DND-41 (cell line): ENCODE measurements at regions not wholly inside any gene's neighbourhood (a gene's known extent, or its start where the extent isn't known, plus 50 kb on each side); places are given as distances from the start of the nearest gene placed in this dataset.

Experiments used
- ATAC-seq: fragments of 200-7000 bp; cut with Tn5 transposase; 3 replicates; pipeline ENCODE4 v1.9.1; 2021; ENCODE audit warnings: low read depth; ENCODE audit not compliant: insufficient read depth
- DNase-seq: peaks from one replicate; pipeline ENCODE4 v3.0.0-alpha.2; 2020
- H2AFZ ChIP-seq: 2 replicates; pipeline ENCODE4 v1.6.0; 2012; ENCODE audit warnings: low read depth, low read length
- H3K27ac ChIP-seq: 2 replicates; pipeline ENCODE4 v1.5.1; 2012; ENCODE audit warnings: low read length, inconsistent platforms
- H3K27me3 ChIP-seq: fragments of 200-600 bp; sonication (generic); 2 replicates; pipeline ENCODE4 v1.6.0; 2012; ENCODE audit warnings: low read length, mild to moderate bottlenecking, inconsistent platforms; ENCODE audit not compliant: insufficient read depth, poor library complexity
- H3K36me3 ChIP-seq: 2 replicates; pipeline ENCODE4 v1.5.1; 2012; ENCODE audit warnings: low read length, inconsistent platforms; ENCODE audit not compliant: insufficient read depth
- H3K4me1 ChIP-seq: 2 replicates; pipeline ENCODE4 v1.5.1; 2012; ENCODE audit warnings: mild to moderate bottlenecking, low read length; ENCODE audit not compliant: insufficient read depth
- H3K4me2 ChIP-seq: 2 replicates; pipeline ENCODE4 v1.6.0; 2012; ENCODE audit warnings: mild to moderate bottlenecking, moderate library complexity, low read length, inconsistent platforms; ENCODE audit not compliant: insufficient read depth
- H3K4me3 ChIP-seq, 2 experiments: fragments of 200-600 bp in 1 of 2; shearing (Covaris generic) in 1 of 2; 2 replicates each; pipeline ENCODE4 v1.5.1; 2012 to 2016; ENCODE audit warnings: inconsistent platforms in 2 of 2, low read length in 2 of 2, mild to moderate bottlenecking in 2 of 2, low read depth in 1 of 2, moderate library complexity in 1 of 2
- H3K79me2 ChIP-seq: 2 replicates; pipeline ENCODE4 v1.6.0; 2012; ENCODE audit warnings: low read length, inconsistent platforms; ENCODE audit not compliant: insufficient read depth
- H3K9ac ChIP-seq: 2 replicates; pipeline ENCODE4 v1.6.0; 2012; ENCODE audit warnings: low read depth, mild to moderate bottlenecking, inconsistent platforms, low read length, moderate library complexity
- H3K9me3 ChIP-seq: 2 replicates; pipeline ENCODE4 v1.5.1; 2012; ENCODE audit warnings: low read length, moderate library complexity, mild to moderate bottlenecking, inconsistent platforms; ENCODE audit not compliant: insufficient read depth, severe bottlenecking
- H4K20me1 ChIP-seq: 2 replicates; pipeline ENCODE4 v1.6.0; 2012; ENCODE audit warnings: low read length; ENCODE audit not compliant: insufficient read depth
- EZH2 ChIP-seq: IDR thresholded peaks from 3 replicates; pipeline ENCODE4 v1.6.1; 2012; ENCODE audit warnings: borderline replicate concordance, low read depth, mild to moderate bottlenecking, moderate library complexity, low read length, inconsistent platforms; ENCODE audit not compliant: severe bottlenecking
- TF ChIP-seq, protein P1 (sequence below): IDR thresholded peaks from 2 replicates; pipeline ENCODE4 v1.5.1; 2012; ENCODE audit warnings: borderline replicate concordance, low read length, moderate library complexity, mild to moderate bottlenecking; ENCODE audit not compliant: poor library complexity, severe bottlenecking; ENCODE audit errors: extremely low read depth

DNA sequence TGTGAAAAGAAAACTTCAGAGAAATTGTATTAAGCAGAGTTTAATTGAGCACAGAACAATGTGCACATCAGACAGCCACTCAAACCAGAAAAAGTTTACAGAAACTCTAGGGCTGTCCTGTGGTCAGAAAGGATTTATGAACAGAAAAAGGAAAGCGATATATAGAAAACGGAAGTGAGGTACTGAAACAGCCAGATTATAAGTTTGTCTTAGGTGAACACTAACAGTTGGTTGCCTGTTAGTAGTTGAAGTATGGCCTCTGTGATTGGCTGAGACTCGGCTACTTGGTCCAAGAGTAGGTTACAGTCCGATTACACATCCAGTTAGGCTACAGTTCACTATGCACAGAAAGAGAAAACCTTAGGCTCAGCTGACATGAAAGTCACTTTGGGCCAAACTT, 1232.5 kb upstream of the RAG2 start:
- no peaks in the 10 kb centered on the region for H4K20me1 ChIP-seq
- H3K9me3 ChIP-seq: no peaks in the 10 kb centered on the region
- H3K27me3 ChIP-seq: no peaks in the 10 kb centered on the region
- TF ChIP-seq, protein P1, sequence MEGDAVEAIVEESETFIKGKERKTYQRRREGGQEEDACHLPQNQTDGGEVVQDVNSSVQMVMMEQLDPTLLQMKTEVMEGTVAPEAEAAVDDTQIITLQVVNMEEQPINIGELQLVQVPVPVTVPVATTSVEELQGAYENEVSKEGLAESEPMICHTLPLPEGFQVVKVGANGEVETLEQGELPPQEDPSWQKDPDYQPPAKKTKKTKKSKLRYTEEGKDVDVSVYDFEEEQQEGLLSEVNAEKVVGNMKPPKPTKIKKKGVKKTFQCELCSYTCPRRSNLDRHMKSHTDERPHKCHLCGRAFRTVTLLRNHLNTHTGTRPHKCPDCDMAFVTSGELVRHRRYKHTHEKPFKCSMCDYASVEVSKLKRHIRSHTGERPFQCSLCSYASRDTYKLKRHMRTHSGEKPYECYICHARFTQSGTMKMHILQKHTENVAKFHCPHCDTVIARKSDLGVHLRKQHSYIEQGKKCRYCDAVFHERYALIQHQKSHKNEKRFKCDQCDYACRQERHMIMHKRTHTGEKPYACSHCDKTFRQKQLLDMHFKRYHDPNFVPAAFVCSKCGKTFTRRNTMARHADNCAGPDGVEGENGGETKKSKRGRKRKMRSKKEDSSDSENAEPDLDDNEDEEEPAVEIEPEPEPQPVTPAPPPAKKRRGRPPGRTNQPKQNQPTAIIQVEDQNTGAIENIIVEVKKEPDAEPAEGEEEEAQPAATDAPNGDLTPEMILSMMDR: no peak
- ATAC-seq: no peak
- no peak overlapping the region for H3K9ac ChIP-seq
- H3K4me3 ChIP-seq: no peak overlapping the region
- H3K4me2 ChIP-seq: no peak overlapping the region
- DNase-seq: no peak
- no peaks in the 10 kb centered on the region for H3K36me3 ChIP-seq
- H3K27ac ChIP-seq: no peak overlapping the region
- no peaks in the 10 kb centered on the region for H3K4me1 ChIP-seq
- no peak overlapping the region for H2AFZ ChIP-seq
- no peaks in the 10 kb centered on the region for H3K79me2 ChIP-seq

DNA sequence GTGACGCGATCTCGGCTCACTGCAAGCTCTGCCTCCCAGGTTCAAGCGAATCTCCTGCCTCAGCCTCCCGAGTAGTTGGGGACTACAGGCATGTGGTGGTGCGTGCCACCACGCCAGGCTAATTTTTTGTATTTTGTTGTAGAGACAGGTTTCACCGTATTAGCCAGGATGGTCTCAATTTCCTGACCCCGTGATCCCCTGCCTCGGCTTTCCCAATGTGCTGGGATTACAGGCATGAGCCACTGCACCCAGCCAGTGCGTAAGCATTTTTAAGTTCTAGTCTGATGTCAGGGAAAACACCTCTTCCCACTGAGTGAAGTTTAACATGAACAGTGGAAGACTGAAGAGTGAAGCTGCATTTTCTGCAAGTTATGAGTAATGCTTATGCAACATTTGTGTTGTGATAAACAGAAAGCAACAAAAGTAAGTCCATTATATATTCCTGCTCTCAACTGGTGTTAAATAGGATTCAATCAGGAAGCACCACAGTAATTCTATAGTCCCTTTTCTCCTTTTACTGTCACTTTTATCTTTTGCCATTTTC, 1219.8 kb upstream of the RAG2 start:
- ATAC-seq (no peak), DNase-seq (no peak)
- TF ChIP-seq, protein P1: no peak
- no peak for TF ChIP-seq EZH2
- Histone ChIP-seq H3K27me3 (no peaks in the 10 kb centered on the region), H3K36me3 (no peaks in the 10 kb centered on the region), H3K27ac (no peak overlapping the region), H2AFZ (no peak overlapping the region), H3K4me2 (no peak overlapping the region), H3K9me3 (no peaks in the 10 kb centered on the region), H3K4me3 (no peak overlapping the region), H3K4me1 (no peaks in the 10 kb centered on the region), H4K20me1 (no peaks in the 10 kb centered on the region), H3K9ac (no peak overlapping the region), H3K79me2 (no peaks in the 10 kb centered on the region)

DNA sequence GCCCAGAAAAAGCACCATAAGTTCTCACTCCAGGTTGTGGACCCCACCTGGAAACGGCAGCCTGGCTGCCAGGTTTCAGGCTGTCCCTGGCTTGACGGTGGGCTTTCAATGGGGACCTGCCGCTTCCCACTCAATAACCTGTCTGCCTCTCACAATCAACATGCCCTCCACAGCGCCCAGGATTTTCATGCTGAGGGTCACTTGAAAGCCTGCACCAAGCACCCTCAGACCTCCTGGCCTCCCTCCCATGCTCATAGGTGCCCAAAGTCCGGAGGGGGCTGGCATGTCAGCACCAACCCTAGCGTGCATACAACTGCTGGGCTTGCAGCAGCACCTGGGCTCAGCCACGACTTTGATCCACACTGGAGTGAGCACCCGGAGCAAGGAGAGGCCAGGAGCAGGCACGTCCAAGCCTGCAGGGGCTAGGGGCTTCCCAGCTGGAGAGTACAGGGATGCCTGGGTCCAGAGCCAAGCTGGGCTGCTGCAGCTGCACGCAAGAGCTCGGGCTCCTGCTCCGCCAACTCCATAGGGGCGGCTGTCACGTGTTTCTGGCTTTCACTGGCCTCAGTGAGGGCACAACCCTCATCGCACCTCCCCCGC, 1214.3 kb upstream of the RAG2 start:
- Histone ChIP-seq H3K4me2 (no peak overlapping the region), H3K9me3 (no peaks in the 10 kb centered on the region), H2AFZ (no peak overlapping the region), H3K27me3 (no peaks in the 10 kb centered on the region), H3K4me3 (no peak overlapping the region), H4K20me1 (no peaks in the 10 kb centered on the region), H3K9ac (no peak overlapping the region), H3K27ac (no peak overlapping the region), H3K4me1 (no peaks in the 10 kb centered on the region), H3K79me2 (no peaks in the 10 kb centered on the region), H3K36me3 (no peaks in the 10 kb centered on the region)
- no peak for ATAC-seq
- no peak for DNase-seq
- TF ChIP-seq, protein P1: no peak
- no peak for TF ChIP-seq EZH2

DNA sequence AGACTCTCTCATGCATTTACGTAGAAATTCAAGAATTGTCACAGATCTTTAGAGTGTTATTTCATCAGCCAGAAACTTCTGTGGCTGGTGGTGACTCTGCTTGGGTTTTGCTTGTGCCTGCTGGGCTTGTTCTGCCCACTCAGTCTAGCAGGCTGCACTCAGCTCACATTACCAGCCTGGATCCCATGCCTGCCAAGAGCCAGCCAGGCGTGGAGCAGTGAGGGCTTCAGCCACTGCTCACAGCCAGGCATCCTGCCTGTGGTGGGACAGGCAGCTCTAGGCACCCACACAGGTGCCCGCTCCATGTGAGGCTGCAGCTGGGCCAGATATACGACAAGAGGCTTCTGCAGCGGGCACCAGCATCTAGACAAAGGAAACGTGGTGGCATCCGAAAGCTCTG, 1213.3 kb upstream of the RAG2 start:
- Histone ChIP-seq H4K20me1 (no peaks in the 10 kb centered on the region), H3K4me1 (no peaks in the 10 kb centered on the region), H3K9ac (no peak overlapping the region), H3K9me3 (no peaks in the 10 kb centered on the region), H3K4me2 (no peak overlapping the region), H3K27me3 (no peaks in the 10 kb centered on the region), H3K27ac (no peak overlapping the region), H3K4me3 (no peak overlapping the region), H2AFZ (no peak overlapping the region), H3K36me3 (no peaks in the 10 kb centered on the region), H3K79me2 (no peaks in the 10 kb centered on the region)
- ATAC-seq (no peak), DNase-seq (no peak)
- TF ChIP-seq, protein P1: no peak
- TF ChIP-seq EZH2: no peak
